Lower leg skin (tissue), 4 donors: ENCODE measurements at regions not wholly inside any gene's neighbourhood (a gene's known extent, or its start where the extent isn't known, plus 50 kb on each side); places are given as distances from the start of the nearest gene placed in this dataset.

ENCODE experiments used
- DNase-seq, 2 donors: peaks; one replicate each; pipeline ENCODE4 v3.0.0-alpha.2; 2019; ENCODE audit warnings: low spot score in 2 of 2
- H3K4me3 ChIP-seq: fragments of 200-600 bp; sonication (generic); 2 replicates; pipeline ENCODE4 v1.5.1; 2017; ENCODE audit warnings: mild to moderate bottlenecking, low read depth; ENCODE audit not compliant: poor library complexity, severe bottlenecking
- CTCF ChIP-seq, 3 donors: fragments of 450-650 bp; IDR thresholded peaks; one replicate each; pipeline ENCODE4 v1.5.1; 2016; ENCODE audit warnings: antibody characterized with exemption in 3 of 3, mild to moderate bottlenecking in 3 of 3, moderate library complexity in 2 of 3
- POLR2A ChIP-seq, 2 donors: fragments of 450-650 bp; IDR thresholded peaks; one replicate each; pipeline ENCODE4 v1.6.1; 2016 to 2017; ENCODE audit warnings: antibody characterized with exemption in 2 of 2, mild to moderate bottlenecking in 1 of 2, moderate library complexity in 1 of 2
- WGBS, 2 donors: methylation state at CpG; one replicate each; pipeline ENCODE4 v1.1.5; 2018; 5-methylcytosine and 5-hydroxymethylcytosine counted together
- intact Hi-C: fragments of 100-400 bp; cut with DNase I; formaldehyde crosslinking; loops from one replicate; pipeline ENCODE4 v1.15.0; 2023; ENCODE audit warnings: low total_unique reads

DNA sequence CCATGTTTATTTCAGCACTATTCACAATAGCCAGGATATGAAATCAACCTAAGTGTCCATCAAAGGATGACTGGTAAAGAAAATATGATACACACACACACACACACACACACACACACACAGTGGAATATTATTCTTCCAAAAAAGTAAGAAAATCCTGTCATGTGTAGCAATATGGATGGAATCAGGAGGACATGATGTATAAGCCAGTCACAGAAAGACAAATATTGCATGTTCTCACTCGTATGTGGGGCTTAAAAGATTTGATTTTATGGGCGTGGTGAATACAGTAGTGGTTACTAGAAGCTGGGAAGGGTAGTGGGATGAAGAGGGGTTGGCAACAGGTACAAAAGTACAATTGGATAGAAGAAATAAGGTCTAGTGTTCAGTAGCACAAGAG, 207.0 kb upstream of the PRDM1 start:
- WGBS, 2 donors = 71 to 78% methylated on average over 2 of the region's 2 CpGs
- no peak for TF ChIP-seq CTCF (IDR thresholded peaks at IDR 0.05)
- TF ChIP-seq POLR2A (IDR thresholded peaks at IDR 0.05) = no peak
- intact Hi-C loops = no loop called here
- DNase-seq = no peak
- no peak overlapping the region for H3K4me3 ChIP-seq

GRCh38 chr6:105875974-105876640, 210.0 kb upstream of the PRDM1 start:
- H3K4me3 ChIP-seq = no peak overlapping the region
- TF ChIP-seq POLR2A (IDR thresholded peaks at IDR 0.05) (no peak), CTCF (IDR thresholded peaks at IDR 0.05) (no peak)
- intact Hi-C loops = no loop called here
- DNase-seq = no peak
- WGBS, 2 donors = 72 to 84% methylated on average over 11 of the region's 11 CpGs

GRCh38 chr6:105874835-105875626, 211.1 kb upstream of the PRDM1 start:
- intact Hi-C loops = no loop called here
- DNase-seq = no peak
- no peak overlapping the region for H3K4me3 ChIP-seq
- 90 to 93% methylated on average over 8 of the region's 8 CpGs for WGBS, 2 donors
- TF ChIP-seq CTCF (IDR thresholded peaks at IDR 0.05) (no peak), POLR2A (IDR thresholded peaks at IDR 0.05) (no peak)

DNA sequence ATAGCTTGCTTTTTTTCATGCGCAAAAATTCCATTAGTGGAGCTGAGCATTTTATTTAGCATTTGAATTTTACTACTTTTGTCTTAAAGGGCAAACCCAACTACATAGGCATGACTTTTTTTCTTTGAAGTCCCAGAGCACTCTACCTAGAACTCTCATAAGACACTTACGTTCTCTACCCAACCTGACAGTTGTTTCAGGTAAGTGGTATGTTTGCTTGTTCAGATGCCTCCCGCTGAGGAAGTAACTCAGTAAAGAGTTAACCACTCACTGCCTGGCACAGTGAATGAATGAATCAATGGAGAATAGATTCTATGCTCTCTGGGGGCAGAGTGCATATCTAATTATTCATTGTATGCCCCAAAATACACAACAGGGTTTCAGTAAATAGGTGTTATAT, 212.3 kb upstream of the PRDM1 start:
- DNase-seq = no peak
- H3K4me3 ChIP-seq = no peak overlapping the region
- WGBS, 2 donors = 82% methylated on average over 3 of the region's 3 CpGs
- TF ChIP-seq CTCF (IDR thresholded peaks at IDR 0.05) = no peak
- no peak for TF ChIP-seq POLR2A (IDR thresholded peaks at IDR 0.05)
- intact Hi-C loops = no loop called here

- DNase-seq = no peak
- TF ChIP-seq CTCF (IDR thresholded peaks at IDR 0.05) (no peak), POLR2A (IDR thresholded peaks at IDR 0.05) (no peak)
- H3K4me3 ChIP-seq = no peak overlapping the region
- 22 to 23% methylated on average over 2 of the region's 2 CpGs for WGBS, 2 donors
- intact Hi-C loops = no loop called here
Observed at GRCh38 chr6:105873211-105873704, 212.9 kb upstream of the PRDM1 start.
